SW 1271 (cell line): ENCODE measurements at regions not wholly inside any gene's neighbourhood (a gene's known extent, or its start where the extent isn't known, plus 50 kb on each side); places are given as distances from the start of the nearest gene placed in this dataset.
"Not testable (repeated sequence)": the region's sequence is repeated elsewhere in the genome, so short reads cannot be mapped to it uniquely, and the experiment has no call there.

Source experiments
- DNase-seq, 2 experiments: peaks; one replicate each; lab custom pipeline; 2025; lab: John Stamatoyannopoulos, UW

GRCh38 chr2:239654266-239654665 lies 253.4 kb upstream of the HDAC4 start:
- DNase-seq, result no peak

GRCh38 chr2:239651859-239652258 lies 251.0 kb upstream of the HDAC4 start:
- no peak for DNase-seq

GRCh38 chr2:239650674-239651073 lies 249.9 kb upstream of the HDAC4 start:
- no peak for DNase-seq

- DNase-seq, result no peak
These were observed 248.5 kb upstream of the HDAC4 start for GRCh38 chr2:239649309-239649708.

GRCh38 chr2:239648607-239649006 lies 247.8 kb upstream of the HDAC4 start:
- DNase-seq, result no peak

GRCh38 chr2:239647052-239647819 lies 246.4 kb upstream of the HDAC4 start:
- no peak for DNase-seq

- no peak for DNase-seq
These were observed 245.4 kb upstream of the HDAC4 start for GRCh38 chr2:239646184-239646583.

- not testable (repeated sequence) for DNase-seq
These were observed 243.8 kb upstream of the HDAC4 start for GRCh38 chr2:239644594-239644993.

- DNase-seq, result no peak
These were observed 243.2 kb upstream of the HDAC4 start for GRCh38 chr2:239644011-239644410.

GRCh38 chr2:239642406-239643004 lies 241.7 kb upstream of the HDAC4 start:
- no peak for DNase-seq

- DNase-seq, result not testable (repeated sequence)
These were observed 241.1 kb upstream of the HDAC4 start for GRCh38 chr2:239641904-239642303.

- DNase-seq, result no peak
These were observed 240.1 kb upstream of the HDAC4 start for GRCh38 chr2:239640676-239641578.

- DNase-seq, result no peak
These were observed 239.4 kb upstream of the HDAC4 start for GRCh38 chr2:239640210-239640609.

- DNase-seq, result no peak
These were observed 238.8 kb upstream of the HDAC4 start for GRCh38 chr2:239639421-239640185.

- no peak for DNase-seq
These were observed 237.6 kb upstream of the HDAC4 start for GRCh38 chr2:239638376-239638775.

- no peak for DNase-seq
These were observed 236.0 kb upstream of the HDAC4 start for GRCh38 chr2:239636808-239637207.

- no peak for DNase-seq
These were observed 233.9 kb upstream of the HDAC4 start for GRCh38 chr2:239634769-239635168.

GRCh38 chr2:239630618-239631286 lies 229.9 kb upstream of the HDAC4 start:
- DNase-seq, result no peak

GRCh38 chr2:239629926-239630617 lies 229.3 kb upstream of the HDAC4 start:
- DNase-seq, result no peak

- DNase-seq, result no peak
These were observed 226.3 kb upstream of the HDAC4 start for GRCh38 chr2:239626961-239627592.
